Transverse colon (tissue), 4 donors: ENCODE measurements at regions not wholly inside any gene's neighbourhood (a gene's known extent, or its start where the extent isn't known, plus 50 kb on each side); places are given as distances from the start of the nearest gene placed in this dataset.

Experiments
- CTCF ChIP-seq, 5 experiments: fragments of 200-600 bp in 3 of 5; fragments of 450-650 bp in 2 of 5; sonication (generic) in 3 of 5; IDR thresholded peaks; 1 replicate in 2 of 5; 2 replicates in 3 of 5; pipeline ENCODE4 v1.5.1; 2016 to 2017; ENCODE audit warnings: antibody characterized with exemption in 5 of 5, inconsistent platforms in 3 of 5, mild to moderate bottlenecking in 2 of 5, moderate library complexity in 1 of 5
- POLR2AphosphoS5 ChIP-seq, 3 donors: sonication (generic); formaldehyde crosslinking; IDR thresholded peaks; one replicate each; pipeline ENCODE4 v1.6.1; 2016; ENCODE audit warnings: antibody characterized with exemption in 3 of 3

- TF ChIP-seq CTCF (IDR thresholded peaks at IDR 0.05), result no peak
- TF ChIP-seq POLR2AphosphoS5 (IDR thresholded peaks at IDR 0.05), result no peak
Measured at GRCh38 chr1:30471307-30471706, 252.1 kb downstream of the MATN1 start.
